Ovary (tissue), 7 donors: ENCODE measurements at regions not wholly inside any gene's neighbourhood (a gene's known extent, or its start where the extent isn't known, plus 50 kb on each side); places are given as distances from the start of the nearest gene placed in this dataset.

Source experiments
- DNase-seq, 5 donors: peaks; one replicate each; pipeline ENCODE4 v3.0.0-alpha.2; 2019 to 2020
- H3K27ac ChIP-seq, 2 donors: fragments of 200-600 bp; one replicate each; pipeline versions ENCODE4 v1.5.1 to v1.8.0; 2019 to 2022
- H3K27me3 ChIP-seq: fragments of 200-600 bp; one replicate; pipeline ENCODE4 v1.8.0; 2022
- H3K36me3 ChIP-seq: fragments of 200-600 bp; sonication (generic); one replicate; pipeline ENCODE4 v1.5.1; 2019
- H3K4me1 ChIP-seq: one replicate; pipeline ENCODE4 v1.8.1; 2013; ENCODE audit warnings: mild to moderate bottlenecking, moderate library complexity; ENCODE audit not compliant: insufficient read depth
- H3K4me3 ChIP-seq: fragments of 200-600 bp; sonication (generic); one replicate; pipeline ENCODE4 v1.5.1; 2017
- H3K9me3 ChIP-seq, 2 donors: fragments of 200-600 bp in 1 of 2; sonication (generic) in 1 of 2; one replicate each; pipeline versions ENCODE4 v1.5.1 to v1.8.1; 2013 to 2019; ENCODE audit warnings: mild to moderate bottlenecking in 1 of 2, moderate library complexity in 1 of 2
- CTCF ChIP-seq, 3 donors: fragments of 450-650 bp in 2 of 3; fragments of 200-600 bp in 1 of 3; IDR thresholded peaks; one replicate each; pipeline versions ENCODE4 v1.5.1 to v1.8.0; 2016 to 2022; ENCODE audit warnings: antibody characterized with exemption in 3 of 3, mild to moderate bottlenecking in 1 of 3
- EP300 ChIP-seq: sonication (generic); formaldehyde crosslinking; IDR thresholded peaks from one replicate; pipeline ENCODE4 v1.6.1; 2017; ENCODE audit warnings: antibody characterized with exemption
- POLR2A ChIP-seq: fragments of 450-650 bp; IDR thresholded peaks from one replicate; pipeline ENCODE4 v1.6.1; 2017; ENCODE audit warnings: antibody characterized with exemption, mild to moderate bottlenecking, moderate library complexity
- WGBS, 3 donors: extraction: QIAGEN DNeasy Blood & Tissue Kit in 1 of 3; methylation state at CpG; one replicate each; pipeline versions ENCODE4 v1.1.5 to v1.1.7; 2013 to 2017; 5-methylcytosine and 5-hydroxymethylcytosine counted together
- intact Hi-C, 4 donors: fragments of 100-400 bp; cut with DNase I; formaldehyde crosslinking; loops; one replicate each; pipeline versions ENCODE4 v1.11.0 to v1.15.1; 2022 to 2023
- microRNA-seq, 3 donors: library from miRNA; unstranded; fragments of <30 nt; microRNA quantifications; one replicate each; pipeline versions ENCODE4 to v1.2.0, GENCODE V29; 2019 to 2020
- donor health status: DM: no; HTN: no; CAD: no; lungs with moderate emphysema.
- donor health status: DM: no; HTN: no; CAD: no.
- donor health status: Bipolar disorder and iron deficiency.
- donor health status: DM: no; HTN: no; CAD: no.
- donor health status: DM: yes; HTN: yes; CAD: no.

- 94 to 96% (median 95%) methylated on average over 6 of the region's 6 CpGs for WGBS, 3 donors
- Histone ChIP-seq H3K36me3 (no peaks in the 10 kb centered on the region), H3K4me1 (peaks cover 1% of the 10 kb centered on the region), H3K27ac (no peak overlapping the region), H3K4me3 (no peak overlapping the region), H3K9me3 (no peaks in the 10 kb centered on the region), H3K27me3 (no peaks in the 10 kb centered on the region)
- intact Hi-C loops: no loop called here
- no peak for DNase-seq
- TF ChIP-seq EP300 (no peak), POLR2A (no peak), CTCF (IDR thresholded peaks at IDR 0.05) (no peak)
Measured at GRCh38 chr5:82329393-82329792, 51.2 kb upstream of the RPS23 start.

Small RNA genes in the stretch of these regions (microRNA-seq; reads per million reads assigned to microRNA genes)
- gene MIR3977: 0 reads per million in 3 donors
